Activated T-cell treated with anti-CD3 and anti-CD28 coated beads for 48 hours (primary cell): ENCODE measurements at regions not wholly inside any gene's neighbourhood (a gene's known extent, or its start where the extent isn't known, plus 50 kb on each side); places are given as distances from the start of the nearest gene placed in this dataset.
"Not testable (repeated sequence)": the region's sequence is repeated elsewhere in the genome, so short reads cannot be mapped to it uniquely, and the experiment has no call there.

Source experiments
- DNase-seq: peaks from one replicate; pipeline ENCODE4 v3.0.0-alpha.2; 2020; ENCODE audit warnings: low read depth

DNA sequence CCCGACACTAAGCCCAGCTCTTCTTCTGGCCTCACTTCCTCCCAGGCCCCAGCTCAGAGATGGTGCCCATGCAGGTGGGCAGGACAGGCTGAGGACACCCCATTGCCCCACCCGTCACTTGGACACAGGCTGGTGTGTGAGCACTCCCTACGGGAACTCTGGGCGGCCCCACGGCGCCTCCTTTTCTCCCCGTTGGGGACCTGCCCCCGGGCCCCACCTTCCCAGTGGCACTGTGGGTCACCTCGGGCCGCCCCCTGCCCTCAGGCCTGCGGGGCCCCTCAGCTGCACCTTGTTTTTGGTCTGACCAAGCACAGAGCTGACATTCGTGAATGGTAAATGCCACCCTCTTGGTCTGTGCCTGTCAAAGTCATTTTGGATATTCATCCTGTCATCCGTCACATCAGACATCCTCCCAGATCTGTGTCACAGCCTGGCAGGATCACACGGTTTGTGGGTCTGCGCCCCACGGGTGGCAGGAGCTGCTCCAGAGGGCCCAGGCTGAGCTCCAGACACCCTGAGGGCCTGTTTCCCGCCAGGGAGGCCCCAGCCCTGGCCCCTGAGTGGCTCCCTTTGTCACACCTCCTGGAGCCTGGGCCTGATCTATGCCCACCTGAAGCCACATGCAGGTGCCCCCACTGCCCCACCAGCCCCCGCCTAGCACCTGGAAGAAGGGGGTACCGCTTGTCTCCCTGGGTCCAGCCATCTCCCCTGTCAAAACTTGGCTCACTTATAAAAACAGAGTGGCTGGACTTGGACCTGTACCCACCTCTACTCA is 1188.5 kb downstream of the BRD1 start:
- DNase-seq, result no peak

DNA sequence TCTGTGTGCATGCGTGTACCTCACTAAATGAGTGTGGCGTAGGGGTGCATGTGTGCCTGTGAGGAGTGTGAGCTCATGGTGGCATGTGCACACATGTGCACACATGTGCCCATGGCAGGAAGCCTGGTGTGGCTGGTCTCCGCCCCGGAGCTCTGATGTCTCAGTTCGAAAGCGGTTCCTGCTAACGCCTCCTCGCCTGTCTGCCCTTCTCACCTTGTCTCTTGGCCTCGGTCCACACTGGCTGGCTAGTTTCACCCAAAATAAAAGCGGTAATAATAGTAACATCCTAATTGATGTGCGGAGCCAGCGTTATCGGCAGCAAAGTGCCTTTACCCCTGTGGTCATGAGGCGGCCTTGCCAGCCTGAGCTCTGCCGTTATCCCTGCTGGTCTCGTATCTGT is 1190.4 kb downstream of the BRD1 start:
- no peak for DNase-seq

DNA sequence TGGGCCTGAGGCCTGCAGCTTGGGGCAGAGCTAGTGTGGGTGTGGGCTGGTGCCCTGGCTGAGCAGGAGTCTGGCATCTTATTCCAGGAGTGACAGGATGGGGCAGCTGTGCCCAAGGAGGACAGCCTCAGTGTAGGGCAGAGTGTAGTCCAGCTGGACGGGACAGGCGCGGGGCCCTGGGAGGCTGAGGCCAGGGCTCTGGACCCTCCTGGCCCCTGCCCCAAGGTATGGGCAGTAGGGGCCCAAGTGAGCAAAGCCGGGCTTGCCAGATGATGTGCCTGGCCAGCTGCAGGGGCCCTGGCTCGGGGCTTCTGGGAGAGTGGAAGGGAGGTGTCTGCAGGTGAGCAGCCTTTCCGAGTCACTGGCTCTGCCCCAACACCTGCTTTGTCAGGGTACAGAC is 1190.9 kb downstream of the BRD1 start:
- no peak for DNase-seq

DNA sequence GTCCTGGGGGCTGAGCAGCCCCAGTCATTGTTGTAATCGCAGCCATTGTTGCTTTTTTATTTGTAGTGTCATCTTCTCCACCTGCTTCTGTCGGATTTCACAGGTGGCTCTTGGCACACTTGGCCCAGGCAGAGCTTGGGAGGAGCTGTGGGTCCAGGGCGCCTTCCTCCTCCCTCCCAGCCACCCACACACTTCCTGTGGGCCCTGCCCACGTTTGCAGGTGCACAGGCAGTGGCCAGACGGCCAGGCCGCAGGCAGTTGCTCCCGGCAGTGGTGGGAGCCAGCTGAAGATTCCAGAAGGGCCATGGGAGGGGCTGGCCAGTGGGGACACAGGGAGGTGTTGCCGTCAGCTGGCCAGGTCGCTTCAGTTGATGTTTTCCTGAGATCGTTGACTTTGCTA is 1191.9 kb downstream of the BRD1 start:
- no peak for DNase-seq

DNA sequence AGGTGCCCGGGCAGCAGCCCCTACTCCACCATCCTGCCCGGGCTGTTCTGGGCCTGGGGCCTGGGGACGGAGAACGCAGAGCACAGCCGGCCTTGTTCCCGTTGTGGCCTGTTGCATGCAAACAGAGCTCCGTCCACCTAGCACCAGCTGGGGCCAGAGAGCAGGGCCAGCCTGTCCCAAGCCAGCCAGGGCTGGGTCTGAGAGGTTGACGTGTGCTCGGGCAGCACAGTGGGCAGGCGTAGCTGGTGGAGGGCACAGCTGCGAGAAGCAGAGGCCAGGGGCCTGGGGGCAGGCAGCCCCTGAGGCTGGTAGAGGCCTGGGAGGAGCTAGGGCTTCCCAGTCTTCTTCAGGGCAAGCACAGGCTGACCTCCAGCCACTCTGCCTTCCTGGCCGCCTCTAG is 1192.6 kb downstream of the BRD1 start:
- DNase-seq, result no peak

DNA sequence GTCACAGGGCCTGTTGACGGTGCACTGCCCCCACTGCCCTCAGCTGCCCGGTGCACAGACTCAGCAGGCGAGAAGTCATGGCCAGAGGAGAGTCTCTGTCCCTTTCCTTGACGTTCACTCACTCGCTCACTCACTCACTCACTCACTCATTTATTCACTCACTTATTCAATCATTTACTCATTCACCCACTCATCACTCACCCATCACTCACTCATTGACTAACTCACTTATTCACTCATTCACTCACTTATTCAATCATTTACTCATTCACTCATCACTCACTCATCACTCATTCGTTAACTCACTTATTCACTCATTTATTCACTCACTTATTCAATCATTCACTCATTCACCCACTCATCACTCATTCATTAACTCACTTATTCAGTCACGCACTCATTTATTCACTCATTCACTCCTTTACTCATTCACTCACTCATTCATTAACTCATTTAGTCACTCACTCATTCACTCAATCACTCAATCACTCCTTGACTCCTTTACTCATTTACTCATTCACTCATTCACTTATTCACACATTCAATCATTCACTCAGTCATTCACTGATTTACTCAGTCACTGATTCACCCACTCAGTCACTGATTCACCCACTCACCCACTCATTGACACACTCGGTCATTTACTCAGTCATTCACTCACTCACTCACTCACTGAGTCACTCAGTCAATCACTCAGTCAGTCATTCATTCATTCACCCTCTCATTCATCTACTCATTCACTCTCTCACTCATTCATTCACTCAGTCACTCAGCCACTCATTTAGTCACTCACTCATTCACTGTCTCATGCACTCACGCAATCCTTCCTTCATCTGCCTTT is 1193.5 kb downstream of the BRD1 start:
- no peak for DNase-seq

DNA sequence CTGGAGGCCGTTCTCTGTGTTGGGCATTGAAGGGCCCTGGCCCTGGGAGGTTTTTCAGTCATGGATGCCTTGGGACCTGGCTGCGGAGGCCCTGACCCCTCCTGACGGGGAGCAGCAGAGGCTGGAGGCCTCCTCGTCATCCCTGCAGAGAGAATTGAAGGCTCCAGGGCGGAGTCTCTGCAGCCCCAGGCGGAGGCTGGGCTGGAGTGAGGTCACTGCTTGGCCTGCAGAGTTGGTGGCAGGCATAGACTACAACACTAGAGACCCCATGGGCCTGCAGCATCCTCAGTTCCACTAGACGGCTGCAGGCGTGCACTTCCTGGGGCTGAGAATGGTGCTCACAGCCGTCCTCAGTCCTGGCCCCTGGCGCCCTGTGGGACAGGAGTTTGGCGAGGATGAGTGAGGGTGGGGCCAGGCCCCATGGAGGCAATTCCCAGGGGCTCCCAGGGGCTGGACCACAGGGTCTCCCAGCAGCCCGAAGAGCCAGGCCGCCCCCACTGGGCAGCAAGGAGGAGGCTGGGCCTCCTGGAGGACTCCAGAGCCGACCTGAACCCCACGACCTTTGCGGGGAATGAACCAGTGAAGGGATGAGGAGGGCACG is 1194.9 kb downstream of the BRD1 start:
- no peak for DNase-seq

DNA sequence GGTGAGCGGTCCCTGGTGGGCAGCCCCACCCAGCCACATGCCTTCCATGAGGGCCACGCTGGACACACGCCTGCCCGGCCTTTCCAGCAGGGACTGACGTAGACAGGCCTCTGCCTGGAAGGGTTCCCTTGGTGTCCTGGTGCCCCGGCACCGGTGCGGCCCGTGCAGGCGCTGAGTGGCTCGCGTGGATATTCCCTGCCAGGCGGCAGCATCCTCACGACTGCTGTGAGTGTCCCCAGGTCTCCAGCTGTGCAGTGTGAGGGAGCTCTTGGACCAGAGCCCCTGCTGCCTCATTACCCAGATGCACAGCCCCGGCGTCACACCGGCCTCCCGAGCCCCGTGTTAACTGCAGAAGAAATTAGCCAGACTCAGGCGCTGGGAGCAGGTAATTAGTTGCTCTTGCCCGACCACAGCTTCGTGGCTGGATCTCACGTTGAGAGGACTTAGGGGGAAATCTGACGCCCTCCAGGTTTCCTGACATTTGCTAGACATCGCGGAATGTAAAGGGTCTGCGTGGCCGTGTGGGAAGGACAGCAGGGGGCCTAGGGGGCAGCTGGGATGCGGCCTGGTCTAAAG is 1196.3 kb downstream of the BRD1 start:
- DNase-seq, result no peak

DNA sequence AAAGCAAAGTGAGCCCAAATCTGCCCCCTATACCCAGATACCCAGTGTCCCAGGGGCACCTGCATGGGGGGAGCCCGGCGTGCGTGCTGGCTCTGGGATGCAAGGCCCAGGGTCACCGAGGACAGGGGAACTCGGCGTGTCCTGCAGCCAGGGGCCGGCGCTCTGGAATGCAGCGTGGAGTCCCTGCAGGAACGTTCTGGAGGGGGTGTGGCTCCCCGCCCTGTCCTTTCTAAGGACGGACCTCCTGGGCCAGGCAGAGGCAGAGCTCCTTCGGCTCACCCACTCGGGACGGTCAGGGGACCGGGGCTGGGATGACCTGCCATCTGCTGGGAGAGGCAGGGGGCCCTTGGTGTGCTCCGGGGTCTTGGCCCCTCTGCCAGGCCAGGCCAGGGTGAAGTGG is 1196.8 kb downstream of the BRD1 start:
- DNase-seq, result no peak

DNA sequence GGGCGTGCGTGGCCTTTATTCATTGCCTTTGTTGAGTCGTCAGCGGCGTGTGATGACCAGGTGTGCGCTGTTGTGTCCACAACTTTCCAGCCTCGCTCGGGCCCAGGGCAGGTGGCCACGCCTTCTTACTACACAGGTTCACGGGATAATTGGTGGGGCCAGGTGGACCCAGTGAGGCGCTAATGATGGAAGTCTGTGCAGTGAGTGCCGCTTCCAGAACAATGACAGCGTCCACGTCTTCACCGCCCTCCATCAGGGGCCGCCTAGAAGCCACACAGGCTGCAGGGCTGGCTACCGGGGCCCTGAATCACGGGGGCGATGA is 1197.3 kb downstream of the BRD1 start:
- no peak for DNase-seq

DNA sequence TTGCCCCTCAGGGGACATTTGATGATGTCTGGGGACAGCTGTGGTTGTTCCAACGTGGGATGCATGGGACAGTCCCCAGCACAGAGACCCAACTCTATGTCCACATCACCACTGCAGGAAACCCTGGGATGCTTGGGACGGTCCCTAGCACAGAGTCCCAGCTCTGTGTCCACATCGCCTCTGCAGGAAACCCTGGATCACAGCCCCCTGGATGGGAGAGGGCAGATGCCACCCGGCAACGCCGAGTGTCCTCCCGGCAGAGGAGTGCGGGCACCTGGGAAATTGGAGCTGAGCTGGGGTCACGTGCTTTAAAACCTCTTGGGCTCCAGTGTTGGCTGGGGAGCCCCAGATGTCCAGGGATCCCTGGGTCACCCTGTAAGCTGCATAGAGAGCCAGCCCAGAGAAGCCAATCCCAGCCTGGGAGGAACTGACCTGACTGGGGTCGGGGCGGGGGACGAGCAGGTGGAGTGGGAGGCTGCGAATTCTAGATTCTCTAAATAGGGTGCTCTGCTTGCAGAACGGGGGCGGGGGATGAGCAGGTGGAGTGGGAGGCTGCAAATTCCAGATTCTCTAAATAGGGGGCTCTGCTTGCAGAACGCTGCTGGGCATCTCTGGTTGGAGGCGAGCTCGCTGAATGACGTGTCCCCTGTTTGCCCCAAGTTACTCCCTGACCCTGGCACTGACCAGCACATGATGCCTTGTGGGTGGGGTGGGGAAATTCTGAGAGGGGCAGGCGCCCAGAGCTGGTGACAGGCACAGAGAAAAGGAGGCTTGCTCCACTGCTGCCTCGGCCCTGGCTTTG is 1197.8 kb downstream of the BRD1 start:
- no peak for DNase-seq

DNA sequence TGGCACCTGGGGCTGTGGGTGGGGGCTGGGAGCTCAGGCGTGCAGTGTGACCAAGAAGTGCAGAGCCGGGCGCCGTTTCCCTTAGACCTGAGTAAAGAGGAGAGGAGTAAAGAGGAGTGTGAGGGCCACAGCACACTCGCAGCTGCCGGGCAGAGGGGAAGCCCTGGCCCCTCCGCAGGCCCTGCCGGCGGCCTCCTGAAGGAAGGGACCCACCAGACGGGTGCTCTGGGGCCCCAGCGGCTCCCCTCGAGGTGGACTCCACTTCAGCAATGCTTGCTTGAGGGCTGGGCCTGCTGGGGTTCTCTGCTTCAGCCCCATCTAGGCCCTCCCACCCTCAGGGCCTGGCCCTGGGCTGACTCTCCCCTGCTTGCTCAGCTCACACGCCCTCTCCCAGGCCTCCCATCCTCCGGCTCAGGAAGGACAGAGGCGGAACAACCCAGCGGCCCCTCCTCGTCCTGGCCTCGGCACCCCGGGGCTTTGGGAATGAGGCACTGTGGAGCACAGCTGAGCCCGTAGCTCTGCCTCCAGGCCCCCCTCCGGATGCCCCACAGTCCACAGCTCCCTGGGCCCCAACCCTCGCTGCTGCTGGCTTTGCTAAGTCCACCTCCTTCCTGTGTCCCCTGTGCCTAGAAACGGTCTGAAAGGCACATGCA is 1198.7 kb downstream of the BRD1 start:
- DNase-seq, result no peak

DNA sequence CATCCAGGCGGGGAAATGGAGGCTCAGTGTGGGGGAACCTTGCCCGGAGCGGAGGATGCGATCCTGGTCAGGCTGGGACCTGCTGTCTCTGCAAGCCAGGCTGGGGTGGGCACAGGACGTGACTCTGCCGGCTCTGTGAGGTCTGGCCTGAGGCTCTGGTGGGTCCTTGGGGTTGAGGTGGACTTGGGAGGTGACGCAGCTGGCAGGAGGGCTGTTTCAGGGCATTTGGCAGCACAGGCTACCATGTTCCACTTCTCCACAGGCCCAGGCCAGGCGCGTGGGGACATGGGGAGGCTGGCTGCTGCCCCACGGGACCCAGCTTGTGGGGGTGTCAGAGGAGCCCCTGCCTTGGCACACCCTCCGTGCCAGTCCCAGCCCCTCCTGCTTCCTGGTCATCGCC is 1199.7 kb downstream of the BRD1 start:
- DNase-seq, result no peak

DNA sequence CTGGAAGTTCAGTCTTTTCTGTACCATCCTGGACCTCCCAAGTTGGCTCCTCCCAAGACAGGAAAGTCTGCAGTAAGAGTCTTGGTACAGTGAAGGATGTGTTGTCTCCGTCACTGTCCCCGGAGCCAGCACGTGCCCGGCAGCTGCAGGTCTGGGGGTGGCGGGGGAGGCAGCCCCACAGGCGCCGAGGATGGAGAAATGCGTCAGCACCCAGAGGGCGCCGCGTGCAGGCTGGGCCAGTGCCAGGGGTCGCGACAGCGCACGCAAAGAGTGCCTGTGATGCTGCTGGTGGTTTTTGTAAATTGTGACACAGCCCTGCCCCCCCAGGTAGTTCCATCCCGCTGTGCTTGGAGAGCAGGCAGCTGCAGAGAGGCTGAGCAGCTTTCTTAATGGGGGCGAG is 1200.5 kb downstream of the BRD1 start:
- no peak for DNase-seq

DNA sequence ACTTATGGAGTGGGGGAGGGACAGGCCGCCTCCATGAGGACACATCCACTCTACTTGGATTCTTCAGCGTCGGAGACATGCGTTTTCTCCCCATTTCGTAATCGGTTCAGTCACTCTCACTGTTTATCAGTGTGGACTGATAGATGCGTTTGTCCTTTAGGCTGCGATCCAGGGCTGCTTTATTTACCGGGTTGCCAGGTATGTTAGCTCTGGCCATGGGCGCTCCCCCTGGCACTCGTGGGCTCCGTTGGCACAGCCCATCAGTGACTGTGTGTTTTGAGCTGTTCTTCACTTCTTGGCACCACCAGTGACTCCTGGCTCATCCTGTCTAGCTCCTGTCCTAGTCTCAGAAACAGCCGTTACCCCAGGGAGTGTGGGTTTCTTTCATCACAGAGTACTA is 1203.3 kb downstream of the BRD1 start:
- DNase-seq, result no peak

DNA sequence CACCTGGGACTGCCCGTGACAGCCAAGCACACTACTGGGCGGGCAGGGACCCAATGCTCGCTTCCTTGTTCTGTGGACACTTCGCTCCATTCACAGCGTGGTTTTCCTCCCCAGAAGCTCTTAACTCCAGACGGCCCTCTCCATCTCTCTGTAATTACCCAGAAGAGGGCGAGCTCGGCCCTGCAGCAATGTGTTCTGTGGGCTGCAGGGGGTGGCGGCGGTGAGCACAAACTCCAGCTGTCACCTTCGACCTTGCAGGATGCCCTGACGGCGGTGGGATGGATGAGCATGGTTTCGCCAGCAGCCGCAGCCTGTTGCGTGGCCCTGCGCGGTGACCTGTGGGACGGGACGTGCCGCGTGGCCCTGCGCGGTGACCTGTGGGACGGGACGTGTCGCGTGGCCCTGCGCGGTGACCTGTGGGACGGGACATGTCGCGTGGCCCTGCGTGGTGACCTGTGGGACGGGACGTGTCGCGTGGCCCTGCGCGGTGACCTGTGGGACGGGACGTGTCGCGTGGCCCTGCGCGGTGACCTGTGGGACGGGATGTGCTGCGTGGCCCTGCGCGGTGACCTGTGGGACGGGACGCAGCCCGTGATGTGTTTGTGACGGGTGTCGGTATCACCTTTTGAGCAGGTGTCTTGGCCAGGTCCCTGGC is 1204.7 kb downstream of the BRD1 start:
- DNase-seq, result no peak

DNA sequence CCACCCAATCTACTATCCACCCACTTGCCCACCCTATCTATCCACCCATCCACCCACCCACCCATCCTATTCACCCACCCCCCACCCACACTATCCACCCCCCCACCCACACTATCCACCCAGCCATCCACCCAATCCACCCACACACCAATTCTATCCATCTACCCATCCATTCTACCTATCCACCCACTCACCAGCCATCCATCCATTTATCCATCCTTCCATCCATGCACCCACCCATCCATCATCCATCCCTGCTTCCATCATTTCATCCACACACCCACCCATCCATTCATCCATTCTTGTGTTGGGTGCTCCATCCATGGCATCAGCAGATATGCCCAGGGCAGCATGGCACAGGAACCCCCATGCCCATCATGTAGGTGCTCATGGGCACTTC is 1206.6 kb downstream of the BRD1 start:
- DNase-seq, result no peak

DNA sequence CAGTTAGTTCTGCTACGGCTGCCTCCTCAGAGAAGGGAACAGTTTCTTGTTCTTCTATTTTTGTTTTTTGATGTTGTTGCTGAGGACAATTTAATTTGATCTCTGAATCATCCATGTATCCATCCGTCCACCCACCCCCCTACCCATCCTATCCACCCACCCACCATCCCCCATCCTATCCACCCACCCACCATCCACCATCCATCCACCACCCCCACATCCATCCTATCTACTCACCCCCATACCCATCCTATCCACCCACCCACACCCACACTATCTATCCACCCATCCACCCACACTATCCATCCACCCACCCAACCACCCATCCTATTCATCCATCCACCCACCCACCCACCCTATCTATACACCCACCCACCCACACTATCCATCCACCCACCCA is 1207.2 kb downstream of the BRD1 start:
- DNase-seq, result not testable (repeated sequence)

DNA sequence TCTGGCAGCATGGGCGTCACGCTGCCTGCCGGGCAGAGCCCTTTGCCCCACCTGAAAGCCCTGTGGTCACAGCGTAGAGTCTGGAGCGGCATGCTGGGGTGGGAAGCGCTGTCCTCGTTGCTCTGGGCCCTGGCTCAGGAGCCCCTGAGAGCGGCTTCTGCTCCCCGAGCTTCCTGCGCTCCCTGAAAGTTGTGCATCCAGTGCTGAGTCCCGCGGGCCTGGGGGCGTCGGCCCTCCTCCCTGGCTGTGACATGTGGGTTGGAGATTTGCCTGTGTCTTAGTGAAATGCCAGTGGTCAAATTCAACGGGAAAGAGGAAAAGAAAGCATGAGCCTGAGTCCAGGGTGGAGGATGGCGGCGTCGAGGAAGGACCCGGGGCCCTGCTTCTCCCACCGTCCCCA is 1208.0 kb downstream of the BRD1 start:
- DNase-seq, result no peak

DNA sequence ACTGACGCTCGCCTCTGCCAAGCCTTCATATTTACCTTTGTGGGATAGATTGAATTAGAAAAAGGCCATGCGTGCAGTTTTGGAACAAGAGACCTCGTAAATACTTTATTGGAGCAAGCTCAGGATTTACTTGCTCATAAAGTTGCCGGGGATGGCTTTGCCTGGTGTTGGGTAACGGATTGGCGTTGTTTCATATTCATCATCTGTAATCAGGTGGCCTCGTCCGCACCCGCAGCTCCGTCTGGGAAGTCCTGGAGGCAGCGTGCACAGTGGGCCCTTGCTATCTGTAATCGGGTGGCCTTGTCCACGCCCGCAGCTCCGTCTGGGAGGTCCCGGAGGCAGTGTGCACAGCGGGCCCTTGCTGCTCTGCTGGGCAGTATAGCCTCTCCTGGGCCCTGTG is 1209.3 kb downstream of the BRD1 start:
- no peak for DNase-seq

DNA sequence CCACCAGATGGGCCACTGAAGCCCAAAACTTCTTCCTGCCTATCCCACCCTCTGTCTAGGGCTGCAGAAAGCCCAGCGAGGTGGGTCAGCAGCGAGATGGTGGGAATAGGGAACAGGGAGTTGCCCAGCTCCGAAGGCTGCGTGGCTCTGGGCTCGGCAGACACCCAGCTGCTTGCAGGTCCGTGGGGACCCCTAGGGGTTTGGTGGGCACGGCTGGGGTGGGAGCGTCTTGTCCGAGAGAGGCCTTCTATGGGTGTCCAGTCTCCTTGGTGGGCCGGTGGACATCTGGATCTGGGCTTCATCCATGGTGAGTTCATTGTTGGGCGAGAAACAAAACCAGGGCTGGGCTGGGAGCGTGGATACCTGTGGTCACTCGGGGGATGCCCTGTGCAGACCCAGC is 1211.0 kb downstream of the BRD1 start:
- DNase-seq, result no peak
